NCI-H524 treated with DMSO at 0.1 percent for 48 hours (cell line): ENCODE measurements at regions not wholly inside any gene's neighbourhood (a gene's known extent, or its start where the extent isn't known, plus 50 kb on each side); places are given as distances from the start of the nearest gene placed in this dataset.

Experiments used
- DNase-seq: peaks from one replicate; lab custom pipeline; 2025; lab: John Stamatoyannopoulos, UW

GRCh38 chr10:24128066-24128730 lies 80.7 kb upstream of the KIAA1217 start:
- no peak for DNase-seq

- DNase-seq = no peak
Observed at GRCh38 chr10:24132741-24133140, 76.2 kb upstream of the KIAA1217 start.

DNA sequence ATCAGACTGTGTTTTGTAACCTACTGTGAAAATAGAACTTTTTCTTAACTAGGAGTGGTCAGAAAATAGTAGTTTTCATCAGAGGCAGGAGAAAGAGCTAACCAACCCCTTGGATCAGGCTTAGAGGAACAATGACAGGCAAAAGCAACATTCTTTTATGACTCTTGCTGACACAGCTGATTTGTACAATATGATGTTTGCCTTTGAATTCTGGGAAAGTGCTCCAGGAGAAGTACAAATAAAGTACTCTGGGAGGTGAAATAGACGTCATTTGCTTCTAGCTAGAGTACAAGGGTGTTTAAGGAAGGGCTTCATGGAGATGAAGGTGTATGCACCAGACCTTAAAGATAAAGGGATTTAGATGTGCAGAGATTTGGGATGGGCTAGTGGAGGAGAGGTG lies 75.1 kb upstream of the KIAA1217 start:
- no peak for DNase-seq

DNA sequence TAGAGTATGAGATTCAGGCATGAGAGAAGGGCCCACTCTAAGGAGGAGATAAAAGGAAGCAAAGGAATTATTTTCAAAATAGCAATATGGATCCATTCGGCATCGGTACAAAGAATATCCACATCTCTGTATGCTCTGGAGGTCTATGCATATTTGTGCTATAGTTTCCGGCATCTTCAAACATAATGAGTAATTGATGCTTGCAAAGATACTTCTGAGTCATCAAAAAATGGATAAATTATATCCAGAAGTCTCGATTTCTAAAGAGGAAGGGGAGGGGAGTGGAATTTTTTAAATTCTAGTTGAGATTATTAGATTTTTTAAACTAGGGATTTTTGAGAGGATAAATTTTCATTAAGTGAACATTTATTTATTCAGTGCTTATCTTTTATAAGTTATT lies 72.9 kb upstream of the KIAA1217 start:
- no peak for DNase-seq

DNA sequence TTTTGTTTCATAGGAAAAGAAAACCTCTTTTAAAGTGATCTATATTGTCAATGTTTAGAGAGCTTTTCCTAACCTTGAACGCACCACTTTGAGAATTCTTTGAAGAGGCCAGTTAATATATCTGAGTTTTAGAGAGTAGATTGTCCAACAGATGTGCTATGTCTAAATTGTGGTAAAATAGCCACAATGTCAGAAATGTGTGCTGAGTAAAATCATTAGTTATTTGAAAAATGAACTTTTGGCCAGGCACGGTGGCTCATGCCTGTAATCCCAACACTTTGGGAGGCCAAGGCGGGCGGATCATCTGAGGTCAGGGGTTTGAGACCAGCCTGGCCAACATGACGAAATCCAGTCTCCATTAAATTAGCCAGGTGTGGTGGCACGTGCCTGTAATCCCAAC lies 61.6 kb upstream of the KIAA1217 start:
- DNase-seq = no peak

GRCh38 chr10:24149640-24150039 lies 59.3 kb upstream of the KIAA1217 start:
- no peak for DNase-seq

DNA sequence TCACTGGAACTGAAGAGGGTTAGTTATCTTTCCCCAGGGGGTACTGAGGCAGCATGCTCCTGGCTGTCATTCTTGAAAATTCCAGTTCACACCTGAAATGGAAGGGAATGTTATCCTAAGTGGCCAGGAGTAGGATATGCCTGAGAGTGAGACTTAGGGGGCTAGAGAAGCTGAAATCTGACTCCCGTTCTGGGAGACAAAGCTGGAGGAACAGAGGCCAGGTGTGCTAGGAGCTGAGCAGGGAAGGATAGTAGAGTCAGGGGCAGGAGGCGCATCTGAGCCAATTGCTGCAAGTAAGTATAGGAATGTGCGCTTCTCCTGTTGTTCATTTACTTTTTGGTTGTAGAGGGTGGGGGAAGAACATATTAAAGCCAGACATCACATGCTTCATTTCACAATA lies 58.1 kb upstream of the KIAA1217 start:
- DNase-seq = no peak

DNA sequence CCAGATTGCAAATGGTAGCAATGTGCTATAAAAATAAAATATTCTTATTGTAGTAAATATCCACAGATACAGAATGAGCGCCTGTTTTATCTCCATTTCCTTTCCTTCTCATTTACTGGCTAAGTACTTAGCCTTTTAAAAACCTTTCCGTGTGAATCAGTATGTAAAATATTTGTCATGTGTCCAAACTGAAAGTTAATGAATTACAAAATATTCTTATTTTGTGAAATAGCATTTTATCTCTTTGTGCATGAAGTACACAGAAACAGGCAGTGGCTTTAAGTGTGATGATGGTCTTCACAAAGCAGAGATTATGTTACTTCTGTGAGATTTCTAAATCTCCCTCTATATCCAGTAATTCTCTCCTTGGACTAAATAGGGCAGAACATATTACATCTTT lies 56.7 kb upstream of the KIAA1217 start:
- no peak for DNase-seq

DNA sequence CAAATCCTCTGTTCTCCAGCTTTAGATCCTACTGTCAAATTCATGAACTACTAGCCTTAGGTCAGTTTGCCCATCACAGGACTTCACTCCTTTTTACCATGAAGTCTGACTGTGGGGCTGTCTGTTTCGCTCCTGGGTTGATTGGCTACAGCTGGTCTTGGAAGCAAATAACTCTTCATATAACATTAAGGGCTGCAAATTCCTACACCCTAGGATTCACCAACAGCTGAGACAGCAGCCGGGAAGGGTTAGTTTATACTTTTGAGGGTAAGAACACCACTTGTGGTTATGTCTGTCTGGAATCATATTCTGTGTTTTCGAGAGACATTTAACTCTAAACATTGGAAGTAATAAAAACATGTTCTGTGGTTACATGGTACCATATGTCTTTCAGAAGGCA lies 55.9 kb upstream of the KIAA1217 start:
- peak; percentile 0 for DNase-seq

DNA sequence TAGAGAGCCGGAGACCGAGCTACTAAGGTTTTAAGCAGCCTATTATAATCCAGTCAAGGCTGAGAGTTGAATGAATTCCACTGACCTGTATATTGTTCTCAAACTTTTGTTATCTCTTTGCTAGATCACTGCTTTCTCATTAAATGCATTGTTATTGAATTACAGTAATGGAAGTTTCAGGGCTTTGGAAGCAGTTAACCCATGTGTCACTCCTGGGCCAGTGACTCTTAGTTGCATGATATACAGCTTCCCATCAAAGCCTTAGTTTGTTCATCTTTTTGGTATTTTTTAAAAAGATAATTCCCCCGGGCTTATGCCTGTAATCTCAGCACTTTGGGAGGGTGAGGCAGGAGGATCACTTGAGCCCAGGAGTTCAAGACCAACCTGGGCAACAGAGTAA lies 55.4 kb upstream of the KIAA1217 start:
- no peak for DNase-seq

DNA sequence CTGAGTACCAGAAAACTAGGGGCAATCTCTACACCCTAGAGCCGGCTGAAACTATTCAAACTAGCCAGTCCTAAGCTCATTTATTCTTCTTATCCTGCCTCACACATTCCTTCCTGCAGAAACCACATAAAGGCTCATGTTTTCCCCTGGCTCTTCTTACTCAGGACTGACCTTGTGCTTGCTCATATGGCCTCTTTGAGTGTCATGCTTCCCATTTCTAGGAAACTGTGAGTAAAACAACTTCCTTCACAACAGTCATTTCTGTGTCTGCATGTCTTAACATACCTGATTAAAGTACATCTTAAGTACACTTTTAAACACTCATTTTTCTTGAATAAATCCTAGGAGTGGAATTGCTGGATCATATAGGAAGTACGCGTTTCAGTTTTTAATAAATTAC lies 52.3 kb upstream of the KIAA1217 start:
- DNase-seq = no peak

- no peak for DNase-seq
Observed at GRCh38 chr10:24157567-24157966, 51.4 kb upstream of the KIAA1217 start.
